Uterus (tissue), 3 donors: ENCODE measurements at regions not wholly inside any gene's neighbourhood (a gene's known extent, or its start where the extent isn't known, plus 50 kb on each side); places are given as distances from the start of the nearest gene placed in this dataset.
A peak's percentile ranks its signal among the peaks of the same experiment; 100 is the strongest.

ENCODE experiments used
- DNase-seq, 2 donors: peaks; one replicate each; pipeline ENCODE4 v3.0.0-alpha.2; 2019 to 2020
- H3K27ac ChIP-seq, 2 donors: fragments of 200-600 bp; sonication (generic); 1 replicate in 1 of 2; 2 replicates in 1 of 2; pipeline ENCODE4 v1.5.1; 2016 to 2018
- H3K27me3 ChIP-seq, 2 donors: fragments of 200-600 bp; sonication (generic); one replicate each; pipeline ENCODE4 v1.5.1; 2018 to 2019; ENCODE audit warnings: control low read depth in 1 of 2
- H3K36me3 ChIP-seq, 2 donors: fragments of 200-600 bp; sonication (generic); one replicate each; pipeline ENCODE4 v1.5.1; 2019; ENCODE audit warnings: control low read depth in 1 of 2
- H3K4me1 ChIP-seq, 2 donors: fragments of 200-600 bp; sonication (generic); one replicate each; pipeline ENCODE4 v1.5.1; 2018 to 2019; ENCODE audit warnings: control low read depth in 1 of 2
- H3K4me3 ChIP-seq, 2 donors: fragments of 200-600 bp; sonication (generic); 1 replicate in 1 of 2; 2 replicates in 1 of 2; pipeline ENCODE4 v1.5.1; 2018 to 2019; ENCODE audit warnings: mild to moderate bottlenecking in 1 of 2
- H3K9me3 ChIP-seq, 2 donors: fragments of 200-600 bp; sonication (generic); one replicate each; pipeline ENCODE4 v1.5.1; 2019; ENCODE audit warnings: control low read depth in 1 of 2
- CTCF ChIP-seq, 4 experiments: fragments of 200-600 bp in 2 of 4; fragments of 450-650 bp in 2 of 4; sonication (generic) in 2 of 4; IDR thresholded peaks; one replicate each; pipeline ENCODE4 v1.5.1; 2016 to 2019; ENCODE audit warnings: antibody characterized with exemption in 4 of 4, mild to moderate bottlenecking in 2 of 4, moderate library complexity in 1 of 4
- POLR2A ChIP-seq, 2 donors: fragments of 450-650 bp; IDR thresholded peaks; one replicate each; pipeline ENCODE4 v1.6.1; 2016; ENCODE audit warnings: antibody characterized with exemption in 2 of 2, mild to moderate bottlenecking in 1 of 2, moderate library complexity in 1 of 2
- intact Hi-C: fragments of 100-400 bp; cut with DNase I; formaldehyde crosslinking; loops from one replicate; pipeline ENCODE4 v1.15.1; 2023; ENCODE audit warnings: low total_unique reads
- donor health status: DM: yes; HTN: yes; CAD: no.

- Histone ChIP-seq H3K27me3 (no peaks in the 10 kb centered on the region), H3K4me1 (no peaks in the 10 kb centered on the region), H3K36me3 (no peaks in the 10 kb centered on the region), H3K27ac (peak overlapping the region in 1 of 2 donors; percentile 63), H3K4me3 (no peak overlapping the region), H3K9me3 (no peaks in the 10 kb centered on the region)
- intact Hi-C loops = no loop called here
- DNase-seq = no peak
- TF ChIP-seq POLR2A (IDR thresholded peaks at IDR 0.05) = no peak
- no peak for TF ChIP-seq CTCF (IDR thresholded peaks at IDR 0.05)
These were observed 497.6 kb downstream of the PLPP3 start for GRCh38 chr1:56081736-56082135.

- Histone ChIP-seq H3K36me3 (no peaks in the 10 kb centered on the region), H3K9me3 (no peaks in the 10 kb centered on the region), H3K27ac (peak overlapping the region; percentile 49 to 63), H3K27me3 (no peaks in the 10 kb centered on the region), H3K4me3 (no peak overlapping the region), H3K4me1 (no peaks in the 10 kb centered on the region)
- intact Hi-C loops = no loop called here
- peak; percentile 64 to 68 for DNase-seq
- TF ChIP-seq POLR2A (IDR thresholded peaks at IDR 0.05) (no peak), CTCF (IDR thresholded peaks at IDR 0.05) (no peak)
These were observed 498.2 kb downstream of the PLPP3 start for GRCh38 chr1:56081173-56081572.

GRCh38 chr1:56080123-56080522, 499.2 kb downstream of the PLPP3 start:
- H3K4me1 ChIP-seq = no peaks in the 10 kb centered on the region
- no peaks in the 10 kb centered on the region for H3K9me3 ChIP-seq
- H3K27me3 ChIP-seq = no peaks in the 10 kb centered on the region
- DNase-seq = no peak
- TF ChIP-seq POLR2A (IDR thresholded peaks at IDR 0.05) = no peak
- TF ChIP-seq CTCF (IDR thresholded peaks at IDR 0.05) = no peak
- no peaks in the 10 kb centered on the region for H3K36me3 ChIP-seq
- no peak overlapping the region for H3K4me3 ChIP-seq
- no peak overlapping the region for H3K27ac ChIP-seq
- intact Hi-C loops = no loop called here

- H3K27me3 ChIP-seq = no peaks in the 10 kb centered on the region
- DNase-seq = no peak
- no peaks in the 10 kb centered on the region for H3K4me1 ChIP-seq
- intact Hi-C loops = no loop called here
- no peaks in the 10 kb centered on the region for H3K9me3 ChIP-seq
- no peak overlapping the region for H3K27ac ChIP-seq
- H3K4me3 ChIP-seq = no peak overlapping the region
- TF ChIP-seq CTCF (IDR thresholded peaks at IDR 0.05) (no peak), POLR2A (IDR thresholded peaks at IDR 0.05) (no peak)
- H3K36me3 ChIP-seq = no peaks in the 10 kb centered on the region
These were observed 500.0 kb downstream of the PLPP3 start for GRCh38 chr1:56079391-56079790.

- H3K4me1 ChIP-seq = no peaks in the 10 kb centered on the region
- H3K9me3 ChIP-seq = no peaks in the 10 kb centered on the region
- no peak overlapping the region for H3K27ac ChIP-seq
- intact Hi-C loops = no loop called here
- H3K27me3 ChIP-seq = no peaks in the 10 kb centered on the region
- no peak for DNase-seq
- no peak overlapping the region for H3K4me3 ChIP-seq
- H3K36me3 ChIP-seq = no peaks in the 10 kb centered on the region
- TF ChIP-seq CTCF (IDR thresholded peaks at IDR 0.05) (no peak), POLR2A (IDR thresholded peaks at IDR 0.05) (no peak)
These were observed 502.2 kb downstream of the PLPP3 start for GRCh38 chr1:56077206-56077605.
